Endothelial cell of umbilical vein (primary cell): ENCODE measurements at regions not wholly inside any gene's neighbourhood (a gene's known extent, or its start where the extent isn't known, plus 50 kb on each side); places are given as distances from the start of the nearest gene placed in this dataset.

Experiments used
- BruUV-seq: library from RNA; stranded (reverse); fragments of 400-500 nt; replicated peaks from 2 replicates; lab custom pipeline; 2021; lab: Mats Ljungman, UMichigan
- CTCF ChIA-PET: fragments of 300-600, 350-600 bp; sonication (Branson Sonifier 250); formaldehyde crosslinking; loops from one replicate; lab custom pipeline; 2021; ENCODE audit warnings: antibody characterized with exemption, inconsistent platforms; lab: Charles Lee
- POLR2A ChIA-PET: fragments of 300-600, 350-600 bp; sonication (Branson Sonifier 250); formaldehyde crosslinking; loops from one replicate; lab custom pipeline; 2021; ENCODE audit warnings: antibody characterized with exemption, inconsistent platforms; lab: Charles Lee
- DNase-seq: peaks from one replicate; pipeline ENCODE4 v3.0.0-alpha.2; 2011; ENCODE audit warnings: low read depth, low spot score
- FAIRE-seq: peaks from 2 replicates; lab custom pipeline; 2011; peaks lifted over from hg19 to GRCh38; lab: Jason Lieb, UNC
- H2AFZ ChIP-seq: 2 replicates; pipeline ENCODE4 v1.6.0; 2012; ENCODE audit warnings: low read depth, low read length, control low read depth, inconsistent platforms
- H3K27ac ChIP-seq: 2 replicates; pipeline ENCODE4 v1.5.1; 2011; ENCODE audit warnings: low read depth, mild to moderate bottlenecking, control low read depth, low read length, moderate library complexity; ENCODE audit not compliant: insufficient read depth
- H3K27me3 ChIP-seq, 2 experiments: 2 replicates each; pipeline versions ENCODE4 v1.6.0 to v1.6.1; 2011; ENCODE audit warnings: low read length in 2 of 2, mixed read lengths in 1 of 2; ENCODE audit not compliant: control insufficient read depth in 2 of 2, insufficient read depth in 2 of 2
- H3K36me3 ChIP-seq, 2 experiments: 2 replicates in 1 of 2; 3 replicates in 1 of 2; pipeline ENCODE4 v1.5.1; 2011; ENCODE audit warnings: low read length in 2 of 2, mild to moderate bottlenecking in 1 of 2, moderate library complexity in 1 of 2; ENCODE audit not compliant: control insufficient read depth in 2 of 2, insufficient read depth in 2 of 2; ENCODE audit errors: extremely low read depth in 1 of 2
- H3K4me1 ChIP-seq: 3 replicates; pipeline ENCODE4 v1.5.1; 2011; ENCODE audit warnings: mild to moderate bottlenecking, low read length; ENCODE audit not compliant: control insufficient read depth, insufficient read depth; ENCODE audit errors: extremely low read depth
- H3K4me2 ChIP-seq: 2 replicates; pipeline ENCODE4 v1.6.1; 2011; ENCODE audit warnings: low read length, control low read depth, mixed read lengths; ENCODE audit not compliant: insufficient read depth
- H3K4me3 ChIP-seq, 3 experiments: fragments of 200-600 bp in 1 of 3; sonication (generic), shearing (Covaris generic) in 1 of 3; replicated peaks in 1 of 3; 2 replicates each; pipeline ENCODE4 v1.5.1; 2011 to 2016; ENCODE audit warnings: control low read depth in 3 of 3, low read length in 3 of 3, mild to moderate bottlenecking in 2 of 3, inconsistent platforms in 1 of 3, low read depth in 1 of 3, moderate library complexity in 1 of 3; ENCODE audit not compliant: insufficient read depth in 1 of 3
- H3K79me2 ChIP-seq: 2 replicates; pipeline ENCODE4 v1.6.0; 2012; ENCODE audit warnings: low read length, inconsistent platforms; ENCODE audit not compliant: control insufficient read depth, insufficient read depth
- H3K9ac ChIP-seq: replicated peaks from 2 replicates; pipeline ENCODE3; 2011; ENCODE audit warnings: low read length, control low read depth; ENCODE audit not compliant: insufficient read depth; ENCODE audit errors: extremely low read depth
- H3K9me1 ChIP-seq: replicated peaks from 3 replicates; pipeline ENCODE4 v1.6.0; 2011; ENCODE audit warnings: mild to moderate bottlenecking, low read length; ENCODE audit not compliant: control insufficient read depth, insufficient read depth; ENCODE audit errors: extremely low read depth
- H3K9me3 ChIP-seq: replicated peaks from 2 replicates; pipeline ENCODE4 v1.5.1; 2012; ENCODE audit warnings: low read length, inconsistent platforms; ENCODE audit not compliant: control insufficient read depth, insufficient read depth
- H4K20me1 ChIP-seq: replicated peaks from 2 replicates; pipeline ENCODE3; 2011; ENCODE audit warnings: mild to moderate bottlenecking, low read length; ENCODE audit not compliant: control insufficient read depth, insufficient read depth; ENCODE audit errors: extremely low read depth
- EZH2 ChIP-seq: IDR thresholded peaks from 2 replicates; pipeline ENCODE4 v1.6.1; 2012; ENCODE audit warnings: borderline replicate concordance, low read depth, mild to moderate bottlenecking, moderate library complexity, low read length, inconsistent platforms; ENCODE audit not compliant: severe bottlenecking
- FOS ChIP-seq: IDR thresholded peaks from 2 replicates; pipeline ENCODE4 v1.6.1; 2011; ENCODE audit warnings: mild to moderate bottlenecking, low read length, moderate library complexity, borderline replicate concordance; ENCODE audit not compliant: insufficient read depth
- GATA2 ChIP-seq: IDR thresholded peaks from 2 replicates; pipeline ENCODE4 v1.7.0; 2011; ENCODE audit warnings: low read depth, mild to moderate bottlenecking, moderate library complexity, mixed read lengths, low read length; ENCODE audit not compliant: insufficient read length, insufficient read depth
- JUN ChIP-seq: IDR thresholded peaks from 2 replicates; pipeline ENCODE4 v1.6.1; 2011; ENCODE audit warnings: borderline replicate concordance, low read depth; ENCODE audit not compliant: insufficient read length, insufficient read depth
- MYC ChIP-seq: IDR thresholded peaks from one replicate; pipeline ENCODE4 v1.6.1; 2011; ENCODE audit warnings: mild to moderate bottlenecking, low read depth, low read length
- POLR2A ChIP-seq: IDR thresholded peaks from 2 replicates; pipeline ENCODE4 v1.6.1; 2012; ENCODE audit warnings: low read depth, mild to moderate bottlenecking, control low read depth, low read length
- POLR2AphosphoS5 ChIP-seq: IDR thresholded peaks from 2 replicates; pipeline ENCODE4 v1.6.1; 2012; ENCODE audit warnings: low read depth, mild to moderate bottlenecking, control low read depth, low read length, moderate library complexity; ENCODE audit not compliant: insufficient read depth
- dilution Hi-C: fragments of 300-500 bp; cut with MboI; formaldehyde crosslinking; loops from one replicate; pipeline ENCODE4 v1.15.0; 2019; ENCODE audit warnings: low sequenced_read_pairs; ENCODE audit not compliant: extremely low pct_ligation_motif_present
- intact Hi-C: fragments of 100-400 bp; cut with micrococcal nuclease; formaldehyde crosslinking; loops from one replicate; pipeline ENCODE4 v1.10.0; 2022
- TF ChIP-seq, protein P1 (sequence below): IDR thresholded peaks from 2 replicates; pipeline ENCODE4 v1.6.1; 2011; ENCODE audit not compliant: insufficient read depth, insufficient read length
- TF ChIP-seq, protein P2 (sequence below), 2 donors: IDR thresholded peaks; 1 replicate in 1 of 2; 2 replicates in 1 of 2; pipeline ENCODE4 v1.5.1; 2011; ENCODE audit warnings: low read length in 2 of 2, mild to moderate bottlenecking in 2 of 2, moderate library complexity in 2 of 2, control low read depth in 1 of 2, inconsistent platforms in 1 of 2, low read depth in 1 of 2; ENCODE audit not compliant: insufficient read depth in 1 of 2; ENCODE audit errors: extremely low read depth in 1 of 2

DNA sequence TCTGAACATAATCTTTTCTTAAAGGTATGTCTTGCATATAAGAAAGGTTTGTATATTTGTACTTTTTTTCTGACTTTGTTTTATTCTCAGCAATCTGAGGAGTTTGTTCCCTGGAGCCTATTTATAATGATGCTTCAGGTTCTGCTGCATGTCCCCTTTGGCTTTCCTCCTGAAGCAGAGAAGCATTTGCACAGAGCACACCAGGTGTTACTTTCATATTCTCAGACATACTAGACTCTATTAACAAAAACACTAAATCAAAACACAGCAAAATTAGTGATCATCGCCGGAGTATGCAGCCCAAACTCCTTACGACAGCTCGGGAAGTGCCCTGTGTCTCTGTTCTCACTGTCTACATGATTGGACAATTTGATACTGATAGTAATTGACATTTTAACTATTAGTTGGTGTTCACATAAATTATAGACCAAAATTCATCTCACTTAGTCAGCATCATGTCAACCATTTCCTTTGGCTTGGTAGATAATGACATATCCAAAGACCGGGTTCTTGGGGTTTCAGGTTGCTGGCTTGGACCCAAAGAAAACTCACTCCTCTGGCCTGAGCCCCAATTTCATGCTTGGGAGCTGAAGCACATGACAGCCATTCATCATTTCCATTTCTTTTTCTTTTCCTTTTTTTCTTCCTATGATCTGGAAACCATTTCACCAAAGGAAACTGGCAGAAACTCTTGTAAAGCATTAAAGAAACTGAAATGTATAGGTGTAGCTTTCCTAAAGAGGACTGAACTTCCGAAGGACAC, 400.1 kb upstream of the NRP1 start:
- no peak overlapping the region for H3K27ac ChIP-seq
- dilution Hi-C loops: no loop called here
- no peaks in the 10 kb centered on the region for H3K9me3 ChIP-seq
- no peak overlapping the region for H3K4me3 ChIP-seq
- no peaks in the 10 kb centered on the region for H4K20me1 ChIP-seq
- no peak for FAIRE-seq
- POLR2A ChIA-PET: interaction anchor here (0.7 kb wide), 1 partner anchor 562 kb away, joined by 3 read pairs; no protein-coding TSS in a partner anchor
- no peak overlapping the region for H3K4me2 ChIP-seq
- H3K9me1 ChIP-seq: no peaks in the 10 kb centered on the region
- CTCF ChIA-PET: no interaction called here
- no peak overlapping the region for H2AFZ ChIP-seq
- intact Hi-C loops: no loop called here
- H3K4me1 ChIP-seq: no peaks in the 10 kb centered on the region
- BruUV-seq: no TSS peak
- no peak overlapping the region for H3K9ac ChIP-seq
- no peak for DNase-seq
- H3K27me3 ChIP-seq: peaks cover 15 to 28% of the 10 kb centered on the region in 2 experiments
- H3K36me3 ChIP-seq: no peaks in the 10 kb centered on the region
- no peaks in the 10 kb centered on the region for H3K79me2 ChIP-seq
- TF ChIP-seq POLR2AphosphoS5 (no peak), GATA2 (no peak), EZH2 (no peak), POLR2A (no peak), JUN (no peak), FOS (no peak), MYC (no peak)
- TF ChIP-seq, protein P1, sequence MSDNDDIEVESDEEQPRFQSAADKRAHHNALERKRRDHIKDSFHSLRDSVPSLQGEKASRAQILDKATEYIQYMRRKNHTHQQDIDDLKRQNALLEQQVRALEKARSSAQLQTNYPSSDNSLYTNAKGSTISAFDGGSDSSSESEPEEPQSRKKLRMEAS: no peak
- TF ChIP-seq, protein P2, sequence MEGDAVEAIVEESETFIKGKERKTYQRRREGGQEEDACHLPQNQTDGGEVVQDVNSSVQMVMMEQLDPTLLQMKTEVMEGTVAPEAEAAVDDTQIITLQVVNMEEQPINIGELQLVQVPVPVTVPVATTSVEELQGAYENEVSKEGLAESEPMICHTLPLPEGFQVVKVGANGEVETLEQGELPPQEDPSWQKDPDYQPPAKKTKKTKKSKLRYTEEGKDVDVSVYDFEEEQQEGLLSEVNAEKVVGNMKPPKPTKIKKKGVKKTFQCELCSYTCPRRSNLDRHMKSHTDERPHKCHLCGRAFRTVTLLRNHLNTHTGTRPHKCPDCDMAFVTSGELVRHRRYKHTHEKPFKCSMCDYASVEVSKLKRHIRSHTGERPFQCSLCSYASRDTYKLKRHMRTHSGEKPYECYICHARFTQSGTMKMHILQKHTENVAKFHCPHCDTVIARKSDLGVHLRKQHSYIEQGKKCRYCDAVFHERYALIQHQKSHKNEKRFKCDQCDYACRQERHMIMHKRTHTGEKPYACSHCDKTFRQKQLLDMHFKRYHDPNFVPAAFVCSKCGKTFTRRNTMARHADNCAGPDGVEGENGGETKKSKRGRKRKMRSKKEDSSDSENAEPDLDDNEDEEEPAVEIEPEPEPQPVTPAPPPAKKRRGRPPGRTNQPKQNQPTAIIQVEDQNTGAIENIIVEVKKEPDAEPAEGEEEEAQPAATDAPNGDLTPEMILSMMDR (IDR thresholded peaks at IDR 0.05; ENCODE audit: extremely low read depth in 1 of 2, insufficient read depth in 1 of 2, low read depth in 1 of 2, low read length in 2 of 2): no peak
